ENCODE measurements at regions not wholly inside any gene's neighbourhood (a gene's known extent, or its start where the extent isn't known, plus 50 kb on each side); places are given as distances from the start of the nearest gene placed in this dataset.

- TF ChIP-seq CTCF (IDR thresholded peaks at IDR 0.05; ENCODE audit: low read depth, low read length, poor library complexity, severe bottlenecking) (no peak), EZH2phosphoT487 (IDR thresholded peaks at IDR 0.05; ENCODE audit: borderline replicate concordance, low read length) (no peak)
Measured at GRCh38 chr1:99086057-99086456, 81.4 kb upstream of the PLPPR5 start.
